ENCODE measurements at regions not wholly inside any gene's neighbourhood (a gene's known extent, or its start where the extent isn't known, plus 50 kb on each side); places are given as distances from the start of the nearest gene placed in this dataset.

DNA sequence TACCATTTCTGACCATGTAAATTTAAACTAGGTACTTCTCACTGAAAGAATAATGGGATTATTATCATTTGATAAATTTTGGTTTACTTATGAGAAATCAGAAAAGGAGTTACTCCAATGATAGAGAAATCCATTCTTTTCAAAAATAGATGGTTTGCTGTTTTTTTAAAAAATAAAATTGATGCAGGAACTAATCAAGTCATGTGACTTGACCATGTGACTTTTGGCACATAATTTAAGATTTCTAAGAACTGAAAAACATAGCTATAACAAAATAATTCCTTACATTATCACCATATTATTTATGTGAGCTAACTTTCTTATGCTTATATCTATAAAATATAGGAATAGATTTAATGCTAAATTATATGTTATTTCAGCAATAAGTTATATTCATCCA, 247.1 kb upstream of the FIGN start:
- TF ChIP-seq CTCF (IDR thresholded peaks at IDR 0.05; ENCODE audit: low read depth, low read length): no peak
- no peak for TF ChIP-seq EZH2phosphoT487 (IDR thresholded peaks at IDR 0.05; ENCODE audit: low read depth)
